Osteocyte (in vitro differentiated cells): ENCODE measurements at regions not wholly inside any gene's neighbourhood (a gene's known extent, or its start where the extent isn't known, plus 50 kb on each side); places are given as distances from the start of the nearest gene placed in this dataset.

ENCODE experiments used
- DNase-seq: peaks from one replicate; pipeline ENCODE4 v3.0.0; 2021; ENCODE audit warnings: mixed read lengths; ENCODE audit not compliant: unreplicated experiment; ENCODE audit errors: extremely low spot score
- H3K27ac Mint-ChIP-seq: one replicate; pipeline ENCODE4 v1.8.0; 2021; ENCODE audit warnings: mild to moderate bottlenecking, mixed read lengths; ENCODE audit not compliant: unreplicated experiment
- H3K27me3 Mint-ChIP-seq: one replicate; pipeline ENCODE4 v1.8.0; 2021; ENCODE audit warnings: mixed read lengths; ENCODE audit not compliant: unreplicated experiment
- H3K36me3 Mint-ChIP-seq: one replicate; pipeline ENCODE4 v1.8.0; 2021; ENCODE audit warnings: mixed read lengths; ENCODE audit not compliant: unreplicated experiment
- H3K4me1 Mint-ChIP-seq: one replicate; pipeline ENCODE4 v1.8.0; 2021; ENCODE audit warnings: mixed read lengths; ENCODE audit not compliant: unreplicated experiment
- H3K4me3 Mint-ChIP-seq: one replicate; pipeline ENCODE4 v1.8.0; 2021; ENCODE audit warnings: mild to moderate bottlenecking, moderate library complexity, mixed read lengths; ENCODE audit not compliant: unreplicated experiment
- H3K9me3 Mint-ChIP-seq: one replicate; pipeline ENCODE4 v1.8.0; 2021; ENCODE audit warnings: mixed read lengths; ENCODE audit not compliant: unreplicated experiment
- CTCF ChIP-seq: fragments of 200-600 bp; sonication (generic); IDR thresholded peaks from 2 replicates; pipeline ENCODE4 v1.5.0; 2021; ENCODE audit warnings: antibody characterized with exemption, mild to moderate bottlenecking, moderate library complexity

GRCh38 chr5:120738568-120738967 is 274.5 kb downstream of the PRR16 start:
- H3K36me3 Mint-ChIP-seq: no peaks in the 10 kb centered on the region
- H3K4me1 Mint-ChIP-seq: peaks cover 12% of the 10 kb centered on the region
- no peak overlapping the region for H3K27ac Mint-ChIP-seq
- H3K4me3 Mint-ChIP-seq: no peak overlapping the region
- no peak for TF ChIP-seq CTCF
- H3K27me3 Mint-ChIP-seq: no peaks in the 10 kb centered on the region
- H3K9me3 Mint-ChIP-seq: no peaks in the 10 kb centered on the region
- DNase-seq: no peak

DNA sequence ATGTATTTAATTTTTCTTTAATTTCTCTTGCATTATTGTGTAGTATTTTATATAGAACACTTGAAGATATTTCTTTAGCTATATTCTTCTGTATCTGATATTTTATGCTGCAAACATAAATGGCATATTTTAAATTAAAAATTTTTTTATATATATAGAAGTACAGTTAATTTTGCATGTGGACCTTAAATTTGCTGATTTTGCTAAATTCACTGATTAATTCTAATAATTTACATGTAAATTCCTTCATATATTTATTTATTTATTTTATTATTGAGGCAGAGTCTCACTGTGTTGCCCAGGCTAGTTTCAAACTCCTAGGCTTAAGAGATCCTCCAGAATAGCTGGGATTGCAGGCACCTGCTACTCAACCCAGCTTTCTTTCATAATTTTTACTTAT is 276.9 kb downstream of the PRR16 start:
- Mint-ChIP-seq H3K36me3 (no peaks in the 10 kb centered on the region), H3K9me3 (no peaks in the 10 kb centered on the region), H3K4me3 (no peak overlapping the region), H3K27me3 (no peaks in the 10 kb centered on the region), H3K27ac (no peak overlapping the region), H3K4me1 (peaks cover 3% of the 10 kb centered on the region)
- DNase-seq: no peak
- TF ChIP-seq CTCF: no peak

DNA sequence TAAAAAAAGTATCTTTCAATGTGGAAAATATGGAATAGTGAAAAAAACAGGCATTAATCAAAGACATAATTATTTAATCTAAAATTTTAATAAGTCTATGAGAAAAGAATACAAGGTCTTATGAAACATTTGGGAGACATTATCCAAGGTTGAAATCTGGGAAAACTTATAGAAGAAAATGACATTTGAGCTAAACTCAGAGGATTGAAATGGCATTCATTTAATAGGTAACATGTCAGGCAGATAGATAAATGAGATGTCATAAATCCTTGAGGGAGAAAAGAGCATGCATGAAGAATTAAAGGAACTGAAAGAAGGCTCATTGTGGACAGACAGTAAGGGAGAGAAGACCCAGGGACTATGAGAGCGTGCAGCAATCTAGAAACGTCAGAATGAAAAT is 284.4 kb downstream of the PRR16 start:
- peaks cover 5% of the 10 kb centered on the region for H3K9me3 Mint-ChIP-seq
- no peak overlapping the region for H3K4me3 Mint-ChIP-seq
- no peak overlapping the region for H3K27ac Mint-ChIP-seq
- H3K27me3 Mint-ChIP-seq: no peaks in the 10 kb centered on the region
- peaks cover 6% of the 10 kb centered on the region for H3K4me1 Mint-ChIP-seq
- H3K36me3 Mint-ChIP-seq: no peaks in the 10 kb centered on the region
- no peak for TF ChIP-seq CTCF
- no peak for DNase-seq

DNA sequence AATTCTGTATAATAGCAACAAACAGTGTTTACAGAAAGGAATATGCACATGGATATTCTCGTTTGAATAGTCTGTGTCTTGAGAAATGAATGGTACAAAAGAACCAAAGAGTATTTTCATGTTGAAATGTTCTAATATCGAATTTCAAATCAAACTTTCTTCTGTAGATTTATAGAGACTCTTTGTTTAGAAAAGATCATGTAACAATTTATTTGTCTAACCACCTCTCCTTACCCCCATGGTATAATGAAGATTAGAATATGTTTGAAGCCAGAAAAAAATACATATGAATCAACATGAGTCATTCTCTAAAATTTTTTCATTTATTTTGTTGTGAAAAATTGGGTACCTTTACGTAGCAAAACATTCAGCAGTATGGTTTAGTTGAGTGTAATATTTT is 285.6 kb downstream of the PRR16 start:
- H3K36me3 Mint-ChIP-seq: no peaks in the 10 kb centered on the region
- no peak overlapping the region for H3K4me3 Mint-ChIP-seq
- H3K27ac Mint-ChIP-seq: no peak overlapping the region
- peaks cover 3% of the 10 kb centered on the region for H3K4me1 Mint-ChIP-seq
- DNase-seq: no peak
- no peak for TF ChIP-seq CTCF
- H3K27me3 Mint-ChIP-seq: no peaks in the 10 kb centered on the region
- H3K9me3 Mint-ChIP-seq: peaks cover 5% of the 10 kb centered on the region

GRCh38 chr5:120759587-120759986 is 295.5 kb downstream of the PRR16 start:
- no peak overlapping the region for H3K4me3 Mint-ChIP-seq
- H3K9me3 Mint-ChIP-seq: peaks cover 19% of the 10 kb centered on the region
- no peak overlapping the region for H3K27ac Mint-ChIP-seq
- DNase-seq: no peak
- H3K4me1 Mint-ChIP-seq: no peaks in the 10 kb centered on the region
- H3K36me3 Mint-ChIP-seq: peaks cover 9% of the 10 kb centered on the region
- no peak for TF ChIP-seq CTCF
- H3K27me3 Mint-ChIP-seq: no peaks in the 10 kb centered on the region
